ENCODE measurements at regions not wholly inside any gene's neighbourhood (a gene's known extent, or its start where the extent isn't known, plus 50 kb on each side); places are given as distances from the start of the nearest gene placed in this dataset.

DNA sequence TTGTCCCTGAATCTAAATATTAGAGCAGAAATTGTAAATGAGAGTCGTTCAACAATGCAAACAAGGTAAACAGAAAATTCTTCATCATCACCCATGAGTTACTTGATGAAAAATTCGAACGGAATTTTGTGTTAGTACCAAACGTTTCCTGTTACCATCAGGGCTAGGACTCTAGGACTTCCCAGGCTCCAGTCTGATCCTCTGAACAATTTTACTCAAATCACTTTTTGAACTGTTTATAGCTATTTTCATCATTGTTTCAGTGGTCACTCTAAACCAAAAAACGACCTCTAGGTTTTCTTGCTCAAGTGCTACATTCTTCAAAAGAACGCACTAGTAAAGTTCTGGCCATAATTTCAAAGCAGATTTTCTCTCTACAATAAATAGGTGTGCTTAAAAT lies 273.3 kb downstream of the MREG start:
- TF ChIP-seq CTCF (IDR thresholded peaks at IDR 0.05) (no peak), POLR2A (IDR thresholded peaks at IDR 0.05) (no peak)
